ENCODE measurements at regions not wholly inside any gene's neighbourhood (a gene's known extent, or its start where the extent isn't known, plus 50 kb on each side); places are given as distances from the start of the nearest gene placed in this dataset.

DNA sequence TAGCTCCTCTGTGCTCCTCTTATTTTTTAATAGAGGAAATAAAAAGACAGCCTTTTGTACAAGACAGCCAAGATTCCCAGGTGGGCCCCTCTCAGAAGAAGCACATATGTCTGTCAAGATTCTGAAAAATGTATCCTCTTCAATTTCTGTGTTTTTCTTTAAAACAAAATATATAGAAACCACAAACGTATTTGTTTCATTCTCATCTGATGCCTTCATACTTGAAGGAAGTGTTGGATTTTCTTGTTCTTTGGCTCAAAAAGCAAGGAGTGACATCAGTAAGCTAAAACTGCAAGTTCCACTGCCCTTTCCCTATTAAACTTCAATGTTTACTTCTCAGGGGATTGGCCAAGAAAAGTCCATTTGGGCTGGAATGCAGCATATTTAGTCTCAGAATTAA, 193.8 kb upstream of the OSR1 start (continued):
- TF ChIP-seq CEBPZ (IDR thresholded peaks at IDR 0.05; ENCODE audit: low read length) (no peak), TIGD3 (CRISPR knock-in tag; IDR thresholded peaks at IDR 0.05; ENCODE audit: borderline replicate concordance) (no peak), ZFX (CRISPR knock-in tag; IDR thresholded peaks at IDR 0.05; ENCODE audit: low read depth) (no peak)
- TF ChIP-seq, protein P1, sequence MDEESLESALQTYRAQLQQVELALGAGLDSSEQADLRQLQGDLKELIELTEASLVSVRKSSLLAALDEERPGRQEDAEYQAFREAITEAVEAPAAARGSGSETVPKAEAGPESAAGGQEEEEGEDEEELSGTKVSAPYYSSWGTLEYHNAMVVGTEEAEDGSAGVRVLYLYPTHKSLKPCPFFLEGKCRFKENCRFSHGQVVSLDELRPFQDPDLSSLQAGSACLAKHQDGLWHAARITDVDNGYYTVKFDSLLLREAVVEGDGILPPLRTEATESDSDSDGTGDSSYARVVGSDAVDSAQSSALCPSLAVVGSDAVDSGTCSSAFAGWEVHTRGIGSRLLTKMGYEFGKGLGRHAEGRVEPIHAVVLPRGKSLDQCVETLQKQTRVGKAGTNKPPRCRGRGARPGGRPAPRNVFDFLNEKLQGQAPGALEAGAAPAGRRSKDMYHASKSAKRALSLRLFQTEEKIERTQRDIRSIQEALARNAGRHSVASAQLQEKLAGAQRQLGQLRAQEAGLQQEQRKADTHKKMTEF (CRISPR knock-in tag; IDR thresholded peaks at IDR 0.05): no peak
- TF ChIP-seq, protein P2, sequence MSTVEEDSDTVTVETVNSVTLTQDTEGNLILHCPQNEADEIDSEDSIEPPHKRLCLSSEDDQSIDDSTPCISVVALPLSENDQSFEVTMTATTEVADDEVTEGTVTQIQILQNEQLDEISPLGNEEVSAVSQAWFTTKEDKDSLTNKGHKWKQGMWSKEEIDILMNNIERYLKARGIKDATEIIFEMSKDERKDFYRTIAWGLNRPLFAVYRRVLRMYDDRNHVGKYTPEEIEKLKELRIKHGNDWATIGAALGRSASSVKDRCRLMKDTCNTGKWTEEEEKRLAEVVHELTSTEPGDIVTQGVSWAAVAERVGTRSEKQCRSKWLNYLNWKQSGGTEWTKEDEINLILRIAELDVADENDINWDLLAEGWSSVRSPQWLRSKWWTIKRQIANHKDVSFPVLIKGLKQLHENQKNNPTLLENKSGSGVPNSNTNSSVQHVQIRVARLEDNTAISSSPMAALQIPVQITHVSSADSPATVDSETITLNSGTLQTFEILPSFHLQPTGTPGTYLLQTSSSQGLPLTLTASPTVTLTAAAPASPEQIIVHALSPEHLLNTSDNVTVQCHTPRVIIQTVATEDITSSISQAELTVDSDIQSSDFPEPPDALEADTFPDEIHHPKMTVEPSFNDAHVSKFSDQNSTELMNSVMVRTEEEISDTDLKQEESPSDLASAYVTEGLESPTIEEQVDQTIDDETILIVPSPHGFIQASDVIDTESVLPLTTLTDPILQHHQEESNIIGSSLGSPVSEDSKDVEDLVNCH (CRISPR knock-in tag; IDR thresholded peaks at IDR 0.05): no peak
- TF ChIP-seq, protein P3, sequence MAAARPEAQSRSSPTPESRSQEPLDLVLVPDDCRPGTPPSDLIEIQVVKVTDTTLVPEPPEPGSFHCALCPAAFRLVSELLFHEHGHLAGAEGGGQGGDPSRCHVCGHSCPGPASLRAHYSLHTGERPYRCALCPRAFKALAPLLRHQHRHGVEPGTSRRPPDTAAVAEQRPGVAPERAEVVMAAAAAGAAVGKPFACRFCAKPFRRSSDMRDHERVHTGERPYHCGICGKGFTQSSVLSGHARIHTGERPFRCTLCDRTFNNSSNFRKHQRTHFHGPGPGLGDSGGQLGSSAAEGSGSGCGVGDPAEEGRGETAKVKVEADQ (CRISPR knock-in tag; IDR thresholded peaks at IDR 0.05; ENCODE audit: borderline replicate concordance): no peak

All from HepG2 (cell line).